ENCODE measurements at regions not wholly inside any gene's neighbourhood (a gene's known extent, or its start where the extent isn't known, plus 50 kb on each side); places are given as distances from the start of the nearest gene placed in this dataset.
"Not testable (repeated sequence)": the region's sequence is repeated elsewhere in the genome, so short reads cannot be mapped to it uniquely, and the experiment has no call there.

DNA sequence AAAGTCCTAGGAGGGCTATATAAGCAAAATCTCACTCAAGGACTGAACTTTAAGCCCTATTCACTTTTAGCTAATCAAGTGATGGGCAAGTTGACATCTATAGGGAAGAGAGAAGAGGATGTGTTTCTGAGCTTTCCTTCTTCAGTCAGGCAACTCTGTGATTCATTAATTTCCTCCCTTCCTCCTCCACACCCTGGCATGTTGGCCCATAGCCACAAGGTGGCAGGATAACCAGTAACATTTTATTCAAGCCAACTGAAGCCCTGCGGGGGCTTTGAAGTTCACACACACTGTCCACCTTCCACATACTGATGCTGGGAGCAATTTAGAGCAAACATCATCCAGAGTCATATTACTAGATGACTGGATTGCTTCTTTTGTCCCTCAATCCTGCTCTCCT, 111.9 kb upstream of the POTEB2 start:
- TF ChIP-seq, protein P1, sequence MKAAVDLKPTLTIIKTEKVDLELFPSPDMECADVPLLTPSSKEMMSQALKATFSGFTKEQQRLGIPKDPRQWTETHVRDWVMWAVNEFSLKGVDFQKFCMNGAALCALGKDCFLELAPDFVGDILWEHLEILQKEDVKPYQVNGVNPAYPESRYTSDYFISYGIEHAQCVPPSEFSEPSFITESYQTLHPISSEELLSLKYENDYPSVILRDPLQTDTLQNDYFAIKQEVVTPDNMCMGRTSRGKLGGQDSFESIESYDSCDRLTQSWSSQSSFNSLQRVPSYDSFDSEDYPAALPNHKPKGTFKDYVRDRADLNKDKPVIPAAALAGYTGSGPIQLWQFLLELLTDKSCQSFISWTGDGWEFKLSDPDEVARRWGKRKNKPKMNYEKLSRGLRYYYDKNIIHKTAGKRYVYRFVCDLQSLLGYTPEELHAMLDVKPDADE (IDR thresholded peaks at IDR 0.05): not testable (repeated sequence)
- not testable (repeated sequence) for TF ChIP-seq POLR2AphosphoS5 (IDR thresholded peaks at IDR 0.05; ENCODE audit: low read depth); EZH2 (IDR thresholded peaks at IDR 0.05; ENCODE audit: low read depth, unreplicated experiment); CTCF (conservative IDR thresholded peaks at IDR 0.05; ENCODE audit: low read depth in 2 of 2); REST (IDR thresholded peaks at IDR 0.05; ENCODE audit: unreplicated experiment); ZNF462 (CRISPR knock-in tag; IDR thresholded peaks at IDR 0.05); EZH2phosphoT487 (IDR thresholded peaks at IDR 0.05; ENCODE audit: unreplicated experiment); JUNB (IDR thresholded peaks at IDR 0.05; ENCODE audit: unreplicated experiment); CREB1 (CRISPR knock-in tag; IDR thresholded peaks at IDR 0.05; ENCODE audit: low read depth)

Data from GM23338 (cell line).